Suprapubic skin (tissue), 4 donors: ENCODE measurements at regions not wholly inside any gene's neighbourhood (a gene's known extent, or its start where the extent isn't known, plus 50 kb on each side); places are given as distances from the start of the nearest gene placed in this dataset.

Experiments
- DNase-seq, 2 donors: peaks; one replicate each; pipeline ENCODE4 v3.0.0-alpha.2; 2019; ENCODE audit warnings: low spot score in 2 of 2
- H3K27ac ChIP-seq: fragments of 200-600 bp; sonication (generic); one replicate; pipeline ENCODE4 v1.5.1; 2019
- H3K27me3 ChIP-seq: fragments of 200-600 bp; sonication (generic); one replicate; pipeline ENCODE4 v1.5.1; 2019
- H3K36me3 ChIP-seq: fragments of 200-600 bp; sonication (generic); one replicate; pipeline ENCODE4 v1.5.1; 2019
- H3K4me1 ChIP-seq: fragments of 200-600 bp; sonication (generic); one replicate; pipeline ENCODE4 v1.5.1; 2019
- H3K4me3 ChIP-seq: fragments of 200-600 bp; sonication (generic); one replicate; pipeline ENCODE4 v1.5.1; 2019; ENCODE audit warnings: mild to moderate bottlenecking
- H3K9me3 ChIP-seq: fragments of 200-600 bp; sonication (generic); one replicate; pipeline ENCODE4 v1.5.1; 2019
- CTCF ChIP-seq, 2 donors: fragments of 200-600 bp in 1 of 2; fragments of 450-650 bp in 1 of 2; sonication (generic) in 1 of 2; IDR thresholded peaks; one replicate each; pipeline ENCODE4 v1.5.1; 2016 to 2019; ENCODE audit warnings: antibody characterized with exemption in 2 of 2, mild to moderate bottlenecking in 1 of 2, moderate library complexity in 1 of 2
- EP300 ChIP-seq: sonication (generic); formaldehyde crosslinking; IDR thresholded peaks from one replicate; pipeline ENCODE4 v1.6.1; 2017; ENCODE audit warnings: antibody characterized with exemption
- POLR2A ChIP-seq, 2 donors: fragments of 450-650 bp; IDR thresholded peaks; one replicate each; pipeline ENCODE4 v1.6.1; 2017; ENCODE audit warnings: antibody characterized with exemption in 2 of 2, mild to moderate bottlenecking in 2 of 2, moderate library complexity in 2 of 2
- POLR2AphosphoS5 ChIP-seq, 3 donors: sonication (generic); formaldehyde crosslinking; IDR thresholded peaks; one replicate each; pipeline ENCODE4 v1.6.1; 2017; ENCODE audit warnings: antibody characterized with exemption in 3 of 3
- WGBS: methylation state at CpG from one replicate; pipeline ENCODE4 v1.1.5; 2018; 5-methylcytosine and 5-hydroxymethylcytosine counted together

- Histone ChIP-seq H3K4me1 (no peaks in the 10 kb centered on the region), H3K4me3 (no peak overlapping the region), H3K36me3 (no peaks in the 10 kb centered on the region), H3K27me3 (no peaks in the 10 kb centered on the region), H3K27ac (no peak overlapping the region), H3K9me3 (no peaks in the 10 kb centered on the region)
- DNase-seq = no peak
- TF ChIP-seq CTCF (IDR thresholded peaks at IDR 0.05) (no peak), EP300 (no peak), POLR2AphosphoS5 (IDR thresholded peaks at IDR 0.05) (no peak)
- 98% methylated on average over 3 of the region's 3 CpGs for WGBS
These were observed 63.5 kb downstream of the PCDH18 start for GRCh38 chr4:137468836-137469235.

- no peak overlapping the region for H3K4me3 ChIP-seq
- no peaks in the 10 kb centered on the region for H3K9me3 ChIP-seq
- H3K36me3 ChIP-seq = no peaks in the 10 kb centered on the region
- H3K27me3 ChIP-seq = no peaks in the 10 kb centered on the region
- no peak for DNase-seq
- TF ChIP-seq EP300 (no peak), POLR2A (IDR thresholded peaks at IDR 0.05) (no peak), POLR2AphosphoS5 (IDR thresholded peaks at IDR 0.05) (no peak), CTCF (IDR thresholded peaks at IDR 0.05) (no peak)
- no peak overlapping the region for H3K27ac ChIP-seq
- no peaks in the 10 kb centered on the region for H3K4me1 ChIP-seq
These were observed 64.8 kb downstream of the PCDH18 start for GRCh38 chr4:137467537-137467936.

DNA sequence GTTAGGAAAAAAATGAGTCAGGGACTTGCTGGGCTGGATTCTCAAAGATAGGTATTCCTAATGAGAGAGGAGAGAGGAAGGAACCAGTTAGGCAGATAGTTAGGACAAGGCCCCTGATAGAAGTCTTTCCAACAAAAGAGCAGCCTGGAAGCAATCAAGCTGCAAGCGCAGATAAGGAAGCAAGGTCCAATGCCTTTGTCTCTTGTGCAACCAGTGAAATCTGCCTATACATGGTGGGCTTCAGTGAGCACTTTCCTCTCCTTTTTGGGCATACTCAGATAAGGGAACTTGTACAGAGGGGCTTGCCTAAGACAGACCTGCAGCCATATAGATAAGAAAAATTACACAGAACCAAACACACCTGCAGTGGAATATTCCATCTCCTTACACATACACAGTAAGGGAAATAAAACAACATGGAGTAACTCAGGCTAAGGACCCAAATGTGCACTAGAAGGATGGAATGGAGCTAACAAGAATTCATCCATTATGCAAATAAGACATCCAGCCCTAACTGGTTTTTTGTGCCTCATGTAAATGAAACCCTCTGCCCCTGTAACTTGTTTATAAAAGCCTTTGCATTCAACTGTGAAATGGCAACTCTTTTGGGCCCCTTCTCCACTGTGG lies 68.8 kb downstream of the PCDH18 start:
- no peaks in the 10 kb centered on the region for H3K36me3 ChIP-seq
- no peaks in the 10 kb centered on the region for H3K9me3 ChIP-seq
- DNase-seq = no peak
- no peaks in the 10 kb centered on the region for H3K4me1 ChIP-seq
- no peaks in the 10 kb centered on the region for H3K27me3 ChIP-seq
- TF ChIP-seq POLR2A (IDR thresholded peaks at IDR 0.05) = no peak
- TF ChIP-seq CTCF (IDR thresholded peaks at IDR 0.05) = no peak
- TF ChIP-seq POLR2AphosphoS5 (IDR thresholded peaks at IDR 0.05) = no peak
- no peak for TF ChIP-seq EP300
- H3K4me3 ChIP-seq = no peak overlapping the region
- no peak overlapping the region for H3K27ac ChIP-seq
- WGBS = 100% methylated on average over 1 of the region's 1 CpG

DNA sequence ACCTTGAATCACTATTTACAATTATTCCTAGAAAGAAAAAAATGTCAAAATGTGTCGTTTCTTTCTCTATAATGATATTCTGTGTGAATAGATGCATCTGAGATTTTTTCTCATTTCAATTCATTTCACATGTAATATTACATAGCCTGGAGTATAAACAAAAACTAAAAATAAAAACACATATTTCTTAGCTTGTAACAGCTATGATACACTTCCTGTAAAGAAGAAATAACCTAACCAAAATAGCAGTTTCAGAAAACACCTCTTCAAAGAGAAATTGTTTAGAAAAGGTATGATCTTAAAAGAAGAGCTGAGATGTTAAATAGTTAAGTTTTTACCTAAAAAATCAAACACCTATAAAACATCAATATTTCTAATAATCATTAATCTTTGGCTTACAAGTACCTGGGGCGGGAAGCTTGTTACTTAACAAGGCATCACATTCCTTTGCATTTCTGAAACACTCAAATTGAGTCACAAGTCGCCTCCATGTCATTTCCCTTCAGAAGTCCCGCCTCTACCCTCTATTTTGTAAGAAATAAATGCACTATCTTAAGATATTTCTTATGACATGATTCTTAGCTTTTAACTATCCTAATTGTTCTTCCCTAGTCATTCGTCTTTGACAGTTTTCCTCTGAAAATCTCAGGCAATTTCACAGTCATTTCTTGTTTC lies 76.5 kb downstream of the PCDH18 start:
- no peaks in the 10 kb centered on the region for H3K36me3 ChIP-seq
- no peaks in the 10 kb centered on the region for H3K4me1 ChIP-seq
- H3K9me3 ChIP-seq = no peaks in the 10 kb centered on the region
- 66% methylated on average over 5 of the region's 5 CpGs for WGBS
- no peaks in the 10 kb centered on the region for H3K27me3 ChIP-seq
- no peak for DNase-seq
- no peak overlapping the region for H3K27ac ChIP-seq
- H3K4me3 ChIP-seq = no peak overlapping the region
- no peak for TF ChIP-seq POLR2A (IDR thresholded peaks at IDR 0.05)
- TF ChIP-seq CTCF (IDR thresholded peaks at IDR 0.05) = no peak
- TF ChIP-seq EP300 = no peak
- TF ChIP-seq POLR2AphosphoS5 (IDR thresholded peaks at IDR 0.05) = no peak

- Histone ChIP-seq H3K27ac (no peak overlapping the region), H3K27me3 (no peaks in the 10 kb centered on the region), H3K9me3 (no peaks in the 10 kb centered on the region), H3K4me3 (no peak overlapping the region), H3K4me1 (no peaks in the 10 kb centered on the region), H3K36me3 (no peaks in the 10 kb centered on the region)
- TF ChIP-seq POLR2AphosphoS5 (IDR thresholded peaks at IDR 0.05) = no peak
- no peak for TF ChIP-seq POLR2A (IDR thresholded peaks at IDR 0.05)
- no peak for TF ChIP-seq EP300
- no peak for TF ChIP-seq CTCF (IDR thresholded peaks at IDR 0.05)
- DNase-seq = no peak
These were observed 77.5 kb downstream of the PCDH18 start for GRCh38 chr4:137454767-137455166.
